Breast epithelium (tissue), 4 donors: ENCODE measurements at regions not wholly inside any gene's neighbourhood (a gene's known extent, or its start where the extent isn't known, plus 50 kb on each side); places are given as distances from the start of the nearest gene placed in this dataset.

Experiments used
- DNase-seq, 2 donors: peaks; one replicate each; pipeline ENCODE4 v3.0.0-alpha.2; 2019; ENCODE audit warnings: low spot score in 2 of 2
- H3K27ac ChIP-seq, 2 donors: fragments of 200-600 bp; sonication (generic) in 1 of 2; one replicate each; pipeline ENCODE4 v1.5.1; 2016 to 2019; ENCODE audit warnings: mild to moderate bottlenecking in 1 of 2
- H3K27me3 ChIP-seq, 2 donors: fragments of 200-600 bp; sonication (generic) in 1 of 2; one replicate each; pipeline versions ENCODE4 v1.5.1 to v1.6.0; 2017 to 2019; ENCODE audit warnings: control low read depth in 1 of 2, mild to moderate bottlenecking in 1 of 2
- H3K36me3 ChIP-seq: fragments of 200-600 bp; one replicate; pipeline ENCODE4 v1.5.1; 2019
- H3K4me1 ChIP-seq, 2 donors: fragments of 200-600 bp; sonication (generic); one replicate each; pipeline ENCODE4 v1.5.1; 2016 to 2019; ENCODE audit warnings: control low read depth in 1 of 2
- H3K4me3 ChIP-seq, 3 donors: fragments of 200-600 bp; sonication (generic); 1 replicate in 2 of 3; 2 replicates in 1 of 3; pipeline ENCODE4 v1.5.1; 2016 to 2019; ENCODE audit warnings: mild to moderate bottlenecking in 3 of 3, moderate library complexity in 2 of 3
- H3K9me3 ChIP-seq, 2 donors: fragments of 200-600 bp; sonication (generic) in 1 of 2; one replicate each; pipeline ENCODE4 v1.5.1; 2016 to 2019; ENCODE audit warnings: control low read depth in 1 of 2
- CTCF ChIP-seq, 3 donors: fragments of 450-650 bp; IDR thresholded peaks; one replicate each; pipeline ENCODE4 v1.5.1; 2016 to 2017; ENCODE audit warnings: antibody characterized with exemption in 3 of 3, mild to moderate bottlenecking in 3 of 3, moderate library complexity in 3 of 3
- POLR2A ChIP-seq: fragments of 450-650 bp; IDR thresholded peaks from one replicate; pipeline ENCODE4 v1.6.1; 2016; ENCODE audit warnings: antibody characterized with exemption, mild to moderate bottlenecking, moderate library complexity
- POLR2AphosphoS5 ChIP-seq, 3 donors: sonication (generic); formaldehyde crosslinking; IDR thresholded peaks; one replicate each; pipeline ENCODE4 v1.6.1; 2017; ENCODE audit warnings: antibody characterized with exemption in 3 of 3
- intact Hi-C: fragments of 100-400 bp; cut with DNase I; formaldehyde crosslinking; loops from one replicate; pipeline ENCODE4 v1.15.1; 2023; ENCODE audit warnings: low total_unique reads

GRCh38 chr2:76274676-76275075, 564.0 kb upstream of the GCFC2 start:
- Histone ChIP-seq H3K4me3 (no peak overlapping the region), H3K27ac (no peak overlapping the region), H3K4me1 (no peaks in the 10 kb centered on the region), H3K27me3 (no peaks in the 10 kb centered on the region), H3K9me3 (no peaks in the 10 kb centered on the region), H3K36me3 (no peaks in the 10 kb centered on the region)
- DNase-seq = no peak
- intact Hi-C loops = no loop called here
- no peak for TF ChIP-seq POLR2AphosphoS5 (IDR thresholded peaks at IDR 0.05)
- no peak for TF ChIP-seq CTCF (IDR thresholded peaks at IDR 0.05)
- no peak for TF ChIP-seq POLR2A

- Histone ChIP-seq H3K9me3 (no peaks in the 10 kb centered on the region), H3K36me3 (no peaks in the 10 kb centered on the region), H3K4me3 (no peak overlapping the region), H3K27ac (no peak overlapping the region), H3K27me3 (no peaks in the 10 kb centered on the region), H3K4me1 (no peaks in the 10 kb centered on the region)
- intact Hi-C loops = no loop called here
- TF ChIP-seq CTCF (IDR thresholded peaks at IDR 0.05) (no peak), POLR2A (no peak), POLR2AphosphoS5 (IDR thresholded peaks at IDR 0.05) (no peak)
- DNase-seq = no peak
Observed at GRCh38 chr2:76274160-76274559, 563.4 kb upstream of the GCFC2 start.

GRCh38 chr2:76270096-76270710, 559.5 kb upstream of the GCFC2 start:
- H3K4me3 ChIP-seq = no peak overlapping the region
- TF ChIP-seq CTCF (IDR thresholded peaks at IDR 0.05) = no peak
- no peak for TF ChIP-seq POLR2AphosphoS5 (IDR thresholded peaks at IDR 0.05)
- TF ChIP-seq POLR2A = no peak
- no peaks in the 10 kb centered on the region for H3K4me1 ChIP-seq
- no peak overlapping the region for H3K27ac ChIP-seq
- no peak for DNase-seq
- H3K9me3 ChIP-seq = no peaks in the 10 kb centered on the region
- H3K27me3 ChIP-seq = no peaks in the 10 kb centered on the region
- intact Hi-C loops = no loop called here
- H3K36me3 ChIP-seq = no peaks in the 10 kb centered on the region

- TF ChIP-seq POLR2AphosphoS5 (IDR thresholded peaks at IDR 0.05) = no peak
- no peak for TF ChIP-seq POLR2A
- no peak for TF ChIP-seq CTCF (IDR thresholded peaks at IDR 0.05)
- intact Hi-C loops = no loop called here
- no peaks in the 10 kb centered on the region for H3K9me3 ChIP-seq
Observed at GRCh38 chr2:76268902-76269620, 558.3 kb upstream of the GCFC2 start.

GRCh38 chr2:76268484-76268883, 557.8 kb upstream of the GCFC2 start:
- Histone ChIP-seq H3K4me1 (no peaks in the 10 kb centered on the region), H3K27ac (no peak overlapping the region), H3K4me3 (no peak overlapping the region), H3K9me3 (no peaks in the 10 kb centered on the region), H3K36me3 (no peaks in the 10 kb centered on the region), H3K27me3 (no peaks in the 10 kb centered on the region)
- intact Hi-C loops = no loop called here
- no peak for DNase-seq
- no peak for TF ChIP-seq POLR2AphosphoS5 (IDR thresholded peaks at IDR 0.05)
- TF ChIP-seq CTCF (IDR thresholded peaks at IDR 0.05) = no peak
- no peak for TF ChIP-seq POLR2A

More at GRCh38 chr2:76268902-76269620, 558.3 kb upstream of the GCFC2 start:
- H3K4me3 ChIP-seq = no peak overlapping the region
- no peak overlapping the region for H3K27ac ChIP-seq
- H3K36me3 ChIP-seq = no peaks in the 10 kb centered on the region
- no peaks in the 10 kb centered on the region for H3K4me1 ChIP-seq
- H3K27me3 ChIP-seq = no peaks in the 10 kb centered on the region
- DNase-seq = no peak
